ENCODE measurements at regions not wholly inside any gene's neighbourhood (a gene's known extent, or its start where the extent isn't known, plus 50 kb on each side); places are given as distances from the start of the nearest gene placed in this dataset.

- Histone ChIP-seq H2AFZ (ENCODE audit: low read length) (no peak overlapping the region), H3K4me2 (ENCODE audit: low read length) (no peak overlapping the region), H4K20me1 (ENCODE audit: low read length) (no peaks in the 10 kb centered on the region), H3K9me3 (ENCODE audit: low read length) (peaks cover 6% of the 10 kb centered on the region), H3K36me3 (ENCODE audit: low read depth, low read length) (peaks cover 5% of the 10 kb centered on the region; the same call in 1 of the 2 replicates), H3K4me1 (ENCODE audit: insufficient read depth, low read length) (peaks cover 60% of the 10 kb centered on the region), H3K27ac (ENCODE audit: low read length) (peak overlapping the region; percentile 19; the same call in 1 of the 2 replicates), H3K9ac (ENCODE audit: low read length) (no peak overlapping the region; the same call in 1 of the 2 replicates), H3K9me2 (replicated peaks; ENCODE audit: low read length) (no peaks in the 10 kb centered on the region), H3F3A (ENCODE audit: low read length, unreplicated experiment) (peaks cover 8% of the 10 kb centered on the region), H3K27me3 (ENCODE audit: low read length) (no peaks in the 10 kb centered on the region), H3K4me3 (ENCODE audit: low read length) (no peak overlapping the region), H3K79me2 (ENCODE audit: low read length) (no peaks in the 10 kb centered on the region)
- ChIA-PET CTCF (no interaction called here), POLR2A (ENCODE audit: unreplicated experiment) (no interaction called here)
- DNase-seq (no peak), ATAC-seq (no peak)
- BruUV-seq (replicated peaks): no TSS peak
- no peak for TF ChIP-seq EZH2phosphoT487 (IDR thresholded peaks at IDR 0.05; ENCODE audit: borderline replicate concordance, low read length)
- no peak for TF ChIP-seq CTCF (conservative IDR thresholded peaks at IDR 0.05; ENCODE audit: low read depth, low read length)
- TF ChIP-seq EZH2 (IDR thresholded peaks at IDR 0.05; ENCODE audit: low read length, unreplicated experiment): no peak
- intact Hi-C loops (cut with micrococcal nuclease): loop anchor here (10.0 kb wide), 1 partner anchor 406 kb away; no protein-coding TSS in a partner anchor
These were observed 77.8 kb upstream of the KAZN start for GRCh38 chr1:14520514-14521163.

DNA sequence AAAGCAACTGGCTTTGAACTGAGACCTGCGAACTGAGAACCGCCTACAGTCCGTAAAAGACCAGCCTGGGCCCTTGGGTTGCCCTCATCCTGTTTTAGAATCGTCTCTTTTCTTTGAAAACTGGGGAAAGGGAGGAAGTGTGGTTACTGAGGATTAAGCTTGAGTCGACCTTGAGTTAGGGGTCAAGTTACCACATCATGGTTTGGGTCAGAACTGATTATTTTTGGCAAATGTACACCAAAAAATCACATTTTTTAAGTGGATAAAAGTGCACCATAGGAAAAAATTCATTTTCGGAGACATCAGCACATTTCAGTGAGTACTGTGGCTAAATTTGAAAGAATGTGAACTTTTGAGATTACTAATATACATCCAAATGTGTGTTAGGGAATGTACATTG lies 76.9 kb upstream of the KAZN start:
- Histone ChIP-seq H3K4me2 (ENCODE audit: low read length) (no peak overlapping the region), H3K9me2 (replicated peaks; ENCODE audit: low read length) (no peaks in the 10 kb centered on the region), H3K27me3 (ENCODE audit: low read length) (no peaks in the 10 kb centered on the region), H4K20me1 (ENCODE audit: low read length) (no peaks in the 10 kb centered on the region), H3K9ac (ENCODE audit: low read length) (no peak overlapping the region), H3K79me2 (ENCODE audit: low read length) (no peaks in the 10 kb centered on the region), H3K4me1 (ENCODE audit: insufficient read depth, low read length) (peaks cover 52% of the 10 kb centered on the region), H3K27ac (ENCODE audit: low read length) (peak overlapping the region; percentile 71), H3K9me3 (ENCODE audit: low read length) (peaks cover 4% of the 10 kb centered on the region), H2AFZ (ENCODE audit: low read length) (no peak overlapping the region), H3K4me3 (ENCODE audit: low read length) (no peak overlapping the region), H3K36me3 (ENCODE audit: low read depth, low read length) (peaks cover 4% of the 10 kb centered on the region; the same call in 1 of the 2 replicates), H3F3A (ENCODE audit: low read length, unreplicated experiment) (peaks cover 8% of the 10 kb centered on the region)
- POLR2A ChIA-PET (ENCODE audit: unreplicated experiment): no interaction called here
- TF ChIP-seq EZH2 (IDR thresholded peaks at IDR 0.05; ENCODE audit: low read length, unreplicated experiment): no peak
- TF ChIP-seq CTCF (conservative IDR thresholded peaks at IDR 0.05; ENCODE audit: low read depth, low read length): no peak
- TF ChIP-seq EZH2phosphoT487 (IDR thresholded peaks at IDR 0.05; ENCODE audit: borderline replicate concordance, low read length): no peak
- CTCF ChIA-PET: interaction anchor here (0.6 kb wide), 1 partner anchor 128 kb away, joined by 3 read pairs; no protein-coding TSS in a partner anchor
- DNase-seq (no peak), ATAC-seq (no peak)
- no TSS peak for BruUV-seq (replicated peaks)
- intact Hi-C loops (cut with micrococcal nuclease): loop anchor here (10.0 kb wide), 1 partner anchor 407 kb away; no protein-coding TSS in a partner anchor
